ENCODE measurements at regions not wholly inside any gene's neighbourhood (a gene's known extent, or its start where the extent isn't known, plus 50 kb on each side); places are given as distances from the start of the nearest gene placed in this dataset.

DNA sequence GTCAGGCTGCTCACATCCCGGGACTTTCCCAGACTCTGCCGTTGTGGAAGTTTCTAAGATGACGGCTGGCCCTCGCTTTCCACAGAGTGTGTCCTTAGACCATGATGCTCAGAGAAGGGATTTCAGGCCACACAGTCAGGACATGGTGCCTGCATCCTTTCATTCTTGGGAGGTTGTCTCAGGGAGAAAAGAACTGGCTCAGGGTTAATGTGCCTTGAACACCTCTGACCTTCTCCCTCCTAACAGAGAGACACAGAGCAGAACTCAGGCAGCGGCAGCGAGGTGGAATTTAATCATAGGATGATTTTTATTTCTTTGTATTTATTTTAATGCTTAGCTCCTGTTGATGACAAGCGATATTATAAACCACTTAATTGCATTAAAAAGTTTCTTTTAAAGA lies 96.9 kb upstream of the ATP2B2 start:
- DNase-seq (ENCODE audit: low read depth), result no peak
- TF ChIP-seq, protein P1, sequence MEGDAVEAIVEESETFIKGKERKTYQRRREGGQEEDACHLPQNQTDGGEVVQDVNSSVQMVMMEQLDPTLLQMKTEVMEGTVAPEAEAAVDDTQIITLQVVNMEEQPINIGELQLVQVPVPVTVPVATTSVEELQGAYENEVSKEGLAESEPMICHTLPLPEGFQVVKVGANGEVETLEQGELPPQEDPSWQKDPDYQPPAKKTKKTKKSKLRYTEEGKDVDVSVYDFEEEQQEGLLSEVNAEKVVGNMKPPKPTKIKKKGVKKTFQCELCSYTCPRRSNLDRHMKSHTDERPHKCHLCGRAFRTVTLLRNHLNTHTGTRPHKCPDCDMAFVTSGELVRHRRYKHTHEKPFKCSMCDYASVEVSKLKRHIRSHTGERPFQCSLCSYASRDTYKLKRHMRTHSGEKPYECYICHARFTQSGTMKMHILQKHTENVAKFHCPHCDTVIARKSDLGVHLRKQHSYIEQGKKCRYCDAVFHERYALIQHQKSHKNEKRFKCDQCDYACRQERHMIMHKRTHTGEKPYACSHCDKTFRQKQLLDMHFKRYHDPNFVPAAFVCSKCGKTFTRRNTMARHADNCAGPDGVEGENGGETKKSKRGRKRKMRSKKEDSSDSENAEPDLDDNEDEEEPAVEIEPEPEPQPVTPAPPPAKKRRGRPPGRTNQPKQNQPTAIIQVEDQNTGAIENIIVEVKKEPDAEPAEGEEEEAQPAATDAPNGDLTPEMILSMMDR (conservative IDR thresholded peaks at IDR 0.05; ENCODE audit: control insufficient read depth, insufficient read depth, low read depth, low read length), result no peak

DNA sequence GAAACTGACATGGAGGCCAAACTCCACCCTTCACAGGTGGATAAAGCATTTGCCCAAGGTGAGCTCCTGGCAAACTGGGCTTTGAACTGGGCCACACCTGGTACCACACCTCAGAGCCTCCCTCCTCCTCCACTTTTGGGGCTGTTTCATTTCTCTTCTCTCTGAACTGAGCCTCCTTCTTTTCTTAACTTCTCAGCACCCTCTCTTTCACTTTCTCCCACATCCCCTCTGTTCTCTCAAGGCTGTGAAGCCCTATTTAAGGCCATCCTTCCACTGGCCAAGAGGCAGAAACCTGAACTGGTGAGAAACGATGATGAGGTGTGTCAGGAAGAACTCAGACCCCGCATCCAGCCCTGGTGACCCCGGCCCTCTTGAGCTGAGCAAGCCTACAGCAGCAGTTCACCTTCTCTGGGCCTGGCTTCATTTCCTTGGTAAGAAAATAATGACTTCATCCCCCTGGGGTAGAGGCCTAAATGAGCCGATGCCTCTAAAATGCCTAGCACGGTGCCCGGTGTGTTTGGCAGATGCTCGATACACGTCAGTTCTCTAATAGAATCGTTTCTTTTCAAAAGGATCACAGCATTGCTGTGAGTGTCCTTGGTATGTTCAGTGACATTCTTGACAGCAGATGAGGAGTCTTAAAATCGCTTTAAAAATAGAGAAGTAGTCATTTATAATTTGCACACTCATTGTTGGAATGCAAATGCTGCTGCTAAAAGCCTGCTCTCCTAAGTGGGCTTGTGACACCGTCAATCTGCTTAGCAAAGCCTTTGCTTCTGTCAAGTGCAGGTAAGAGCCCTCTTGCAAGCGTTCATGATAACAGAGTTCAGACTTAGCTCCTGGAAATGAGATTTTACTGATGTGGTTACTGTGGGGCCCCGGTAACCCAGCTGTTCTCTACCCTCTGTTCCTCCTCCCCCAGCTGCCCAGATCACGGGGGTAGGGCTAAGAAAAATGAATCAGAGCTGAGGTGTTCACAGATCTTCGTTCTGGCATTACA lies 97.7 kb upstream of the ATP2B2 start:
- H3K4me3 ChIP-seq (ENCODE audit: control insufficient read depth, low read depth, low read length), result no peak overlapping the region
- TF ChIP-seq, protein P1 (conservative IDR thresholded peaks at IDR 0.05; ENCODE audit: control insufficient read depth, insufficient read depth, low read depth, low read length), result no peak
- DNase-seq (ENCODE audit: low read depth), result no peak

More for the DNA sequence above, 96.9 kb upstream of the ATP2B2 start:
- H3K4me3 ChIP-seq (ENCODE audit: control insufficient read depth, low read depth, low read length), result no peak overlapping the region

DNA sequence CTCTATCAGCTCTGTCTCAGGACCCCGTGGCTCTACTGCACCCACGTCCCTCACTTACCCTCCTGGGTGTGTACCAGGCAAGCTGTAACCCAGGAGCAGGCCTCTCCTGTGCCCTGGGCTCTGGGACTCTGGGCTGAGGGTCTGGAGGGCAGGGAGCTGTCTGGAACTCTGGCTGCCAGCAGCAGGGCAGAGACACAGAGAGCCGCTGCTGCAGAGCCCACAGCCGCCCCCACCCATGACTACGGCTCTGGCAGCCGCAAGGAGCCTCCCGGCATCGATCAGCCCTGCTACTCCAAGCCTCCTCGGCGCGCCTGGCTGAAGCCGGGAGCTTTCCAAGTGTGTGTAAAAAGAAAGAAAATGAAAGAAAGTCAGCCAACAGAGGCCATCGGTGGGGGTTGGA lies 103.7 kb upstream of the ATP2B2 start:
- no peak overlapping the region for H3K4me3 ChIP-seq (ENCODE audit: control insufficient read depth, low read depth, low read length)
- TF ChIP-seq, protein P1 (conservative IDR thresholded peaks at IDR 0.05; ENCODE audit: control insufficient read depth, insufficient read depth, low read depth, low read length), result no peak
- no peak for DNase-seq (ENCODE audit: low read depth)

DNA sequence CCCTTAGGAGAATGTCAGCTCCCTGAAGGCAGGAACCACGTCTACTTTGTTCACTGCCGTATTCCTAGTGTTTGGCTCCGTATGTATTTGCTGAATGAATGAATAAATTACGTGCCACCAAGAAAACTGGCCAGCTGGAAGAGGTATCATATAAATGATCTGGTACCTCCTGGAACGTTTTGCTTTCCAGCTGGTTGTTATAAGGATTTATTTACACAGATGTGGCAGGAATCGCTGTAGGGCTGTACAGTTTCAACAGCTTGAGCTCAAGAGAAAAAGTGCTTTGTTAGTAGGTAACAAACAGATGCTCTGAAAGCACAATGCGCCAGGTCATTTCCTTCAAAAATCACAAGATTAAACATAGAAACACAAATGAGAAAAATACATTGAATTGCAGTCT lies 108.8 kb upstream of the ATP2B2 start:
- DNase-seq (ENCODE audit: low read depth), result no peak
- H3K4me3 ChIP-seq (ENCODE audit: control insufficient read depth, low read depth, low read length), result no peak overlapping the region
- TF ChIP-seq, protein P1 (conservative IDR thresholded peaks at IDR 0.05; ENCODE audit: control insufficient read depth, insufficient read depth, low read depth, low read length), result no peak

DNA sequence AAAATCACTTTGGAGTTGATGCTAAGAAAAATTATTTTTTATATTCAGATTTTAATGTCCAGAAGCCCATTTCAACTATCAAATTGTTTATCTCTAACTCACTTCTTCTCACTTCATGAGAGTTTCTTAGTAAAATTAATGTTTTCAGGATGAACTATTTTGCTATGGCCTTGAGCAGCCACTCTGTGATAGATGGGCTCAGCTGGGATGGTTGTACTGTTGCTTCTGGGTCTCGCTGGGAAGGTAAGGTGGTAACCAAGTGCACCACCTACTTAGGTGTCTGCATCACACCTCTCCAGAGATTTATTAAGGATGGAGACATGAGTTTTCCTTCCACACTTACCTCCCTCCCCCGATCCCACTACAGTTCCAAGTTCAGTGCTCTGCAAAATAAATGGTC lies 110.3 kb upstream of the ATP2B2 start:
- TF ChIP-seq, protein P1 (conservative IDR thresholded peaks at IDR 0.05; ENCODE audit: control insufficient read depth, insufficient read depth, low read depth, low read length), result no peak
- DNase-seq (ENCODE audit: low read depth), result no peak
- H3K4me3 ChIP-seq (ENCODE audit: control insufficient read depth, low read depth, low read length), result no peak overlapping the region

DNA sequence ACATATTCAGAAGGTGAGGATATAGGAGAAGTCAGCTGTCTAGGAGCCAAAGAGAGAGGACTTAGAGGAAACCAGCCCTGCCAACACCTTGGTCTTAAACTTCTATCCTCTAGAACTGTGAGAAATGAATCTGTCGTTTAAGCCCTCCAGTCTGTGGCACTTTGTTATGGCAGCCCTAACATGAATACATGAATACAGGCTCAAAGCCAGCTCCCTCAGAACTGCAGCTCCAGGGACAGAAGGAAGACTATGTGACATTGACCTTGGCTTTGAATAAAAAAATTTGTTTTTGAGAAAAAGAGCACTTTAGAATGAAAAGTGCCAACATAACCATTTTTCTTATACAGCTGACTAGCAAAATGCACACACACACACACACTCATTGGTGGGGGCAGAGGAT lies 110.9 kb upstream of the ATP2B2 start:
- DNase-seq (ENCODE audit: low read depth), result no peak

More for the DNA sequence above, 110.9 kb upstream of the ATP2B2 start:
- H3K4me3 ChIP-seq (ENCODE audit: control insufficient read depth, low read depth, low read length), result no peak overlapping the region
- TF ChIP-seq, protein P1 (conservative IDR thresholded peaks at IDR 0.05; ENCODE audit: control insufficient read depth, insufficient read depth, low read depth, low read length), result no peak
